B cell (primary cell): ENCODE measurements at regions not wholly inside any gene's neighbourhood (a gene's known extent, or its start where the extent isn't known, plus 50 kb on each side); places are given as distances from the start of the nearest gene placed in this dataset.

ENCODE experiments used
- ATAC-seq: fragments of 200-7000 bp; cut with Tn5 transposase; one replicate; pipeline ENCODE4 v1.10.0; 2021; ENCODE audit warnings: low read depth, mild to moderate bottlenecking, moderate number of reproducible peaks, moderate library complexity
- CTCF ChIA-PET: fragments of 350-600 bp; sonication (Branson Sonifier 250); formaldehyde crosslinking; loops from one replicate; lab custom pipeline; 2021; ENCODE audit warnings: antibody characterized with exemption, inconsistent platforms; lab: Charles Lee
- POLR2A ChIA-PET: fragments of 350-600 bp; sonication (Branson Sonifier 250); formaldehyde crosslinking; loops from one replicate; lab custom pipeline; 2021; ENCODE audit warnings: antibody characterized with exemption; lab: Charles Lee
- DNase-seq: peaks from one replicate; pipeline ENCODE4 v3.0.0; 2013
- H2AFZ ChIP-seq: 2 replicates; pipeline ENCODE4 v1.6.1; 2012; ENCODE audit warnings: mild to moderate bottlenecking, low read depth, low read length; ENCODE audit not compliant: insufficient read depth, poor library complexity, severe bottlenecking
- H3K27ac ChIP-seq, 2 donors: 1 replicate in 1 of 2; 2 replicates in 1 of 2; pipeline ENCODE4 v1.5.1; 2012 to 2013; ENCODE audit warnings: low read length in 2 of 2, mild to moderate bottlenecking in 2 of 2, moderate library complexity in 1 of 2
- H3K27me3 ChIP-seq, 4 experiments: fragments of 200-600 bp in 1 of 4; sonication (generic) in 1 of 4; replicated peaks in 1 of 4; 1 replicate in 2 of 4; 2 replicates in 2 of 4; pipeline versions ENCODE4 v1.6.1 to v1.7.0; 2013 to 2016; ENCODE audit warnings: low read length in 3 of 4, mild to moderate bottlenecking in 2 of 4, mixed read lengths in 1 of 4, moderate library complexity in 1 of 4; ENCODE audit not compliant: insufficient read depth in 4 of 4, control insufficient read depth in 3 of 4; ENCODE audit errors: control extremely low read depth in 1 of 4
- H3K36me3 ChIP-seq, 2 experiments: replicated peaks in 1 of 2; 1 replicate in 1 of 2; 2 replicates in 1 of 2; pipeline versions ENCODE4 v1.6.1 to v1.7.1; 2013; ENCODE audit warnings: low read length in 1 of 2; ENCODE audit not compliant: insufficient read depth in 2 of 2, control insufficient read depth in 1 of 2; ENCODE audit errors: control extremely low read depth in 1 of 2, extremely low read depth in 1 of 2
- H3K4me1 ChIP-seq, 2 donors: fragments of 200-600 bp in 1 of 2; sonication (generic) in 1 of 2; 1 replicate in 1 of 2; 2 replicates in 1 of 2; pipeline versions ENCODE4 v1.5.1 to v1.6.1; 2013 to 2017; ENCODE audit warnings: low read length in 2 of 2; ENCODE audit not compliant: control insufficient read depth in 2 of 2, insufficient read depth in 2 of 2
- H3K4me2 ChIP-seq: replicated peaks from 2 replicates; pipeline ENCODE3; 2012; ENCODE audit warnings: mild to moderate bottlenecking, low read depth, low read length; ENCODE audit not compliant: poor library complexity, severe bottlenecking
- H3K4me3 ChIP-seq, 5 experiments: fragments of 200-600 bp in 1 of 5; sonication (generic) in 1 of 5; 1 replicate in 3 of 5; 2 replicates in 2 of 5; pipeline versions ENCODE4 v1.5.1 to v1.7.0; 2011 to 2016; ENCODE audit warnings: low read length in 4 of 5, mild to moderate bottlenecking in 4 of 5, low read depth in 2 of 5, control low read depth in 1 of 5, moderate library complexity in 1 of 5; ENCODE audit not compliant: insufficient read depth in 1 of 5; ENCODE audit errors: control extremely low read depth in 1 of 5, extremely low read depth in 1 of 5
- H3K79me2 ChIP-seq: fragments of 200-600 bp; sonication (generic); one replicate; pipeline ENCODE4 v1.6.0; 2016; ENCODE audit warnings: low read length; ENCODE audit not compliant: control insufficient read depth, insufficient read depth
- H3K9ac ChIP-seq: fragments of 200-600 bp; sonication (generic); 2 replicates; pipeline ENCODE4 v1.6.1; 2017; ENCODE audit warnings: mild to moderate bottlenecking, low read length, moderate library complexity
- H3K9me3 ChIP-seq, 3 donors: one replicate each; pipeline versions ENCODE4 v1.6.1 to v1.7.1; 2013; ENCODE audit warnings: low read length in 2 of 3; ENCODE audit not compliant: control insufficient read depth in 2 of 3, insufficient read depth in 1 of 3; ENCODE audit errors: control extremely low read depth in 1 of 3
- H4K20me1 ChIP-seq: 2 replicates; pipeline ENCODE4 v1.6.0; 2012; ENCODE audit warnings: mild to moderate bottlenecking, low read length; ENCODE audit not compliant: insufficient read depth, control insufficient read depth, poor library complexity, severe bottlenecking
- H3K27ac Mint-ChIP-seq: one replicate; pipeline ENCODE4 v1.8.0; 2021; ENCODE audit warnings: mixed read lengths
- H3K27me3 Mint-ChIP-seq: one replicate; pipeline ENCODE4 v1.8.0; 2021; ENCODE audit warnings: mixed read lengths
- H3K4me1 Mint-ChIP-seq: one replicate; pipeline ENCODE4 v1.8.0; 2021; ENCODE audit warnings: mixed read lengths
- H3K4me3 Mint-ChIP-seq: one replicate; pipeline ENCODE4 v1.8.0; 2021; ENCODE audit warnings: mixed read lengths
- H3K9me3 Mint-ChIP-seq: one replicate; pipeline ENCODE4 v1.8.0; 2022; ENCODE audit warnings: mixed read lengths; ENCODE audit not compliant: insufficient read depth
- CTCF ChIP-seq: fragments of 200-600 bp; IDR thresholded peaks from one replicate; pipeline ENCODE4 v1.8.0; 2022; ENCODE audit warnings: antibody characterized with exemption, mild to moderate bottlenecking
- EZH2 ChIP-seq: IDR thresholded peaks from 2 replicates; pipeline ENCODE4 v1.6.1; 2012; ENCODE audit warnings: borderline replicate concordance, low read depth, mild to moderate bottlenecking, moderate library complexity, low read length; ENCODE audit not compliant: insufficient read depth, poor library complexity, severe bottlenecking
- WGBS: methylation state at CpG from one replicate; pipeline ENCODE4 v1.1.5; 2013; ENCODE audit warnings: missing lambda C conversion rate; ENCODE audit not compliant: insufficient coverage; 5-methylcytosine and 5-hydroxymethylcytosine counted together
- intact Hi-C: fragments of 100-400 bp; cut with micrococcal nuclease; formaldehyde crosslinking; loops from one replicate; pipeline ENCODE4 v1.10.0; 2022

GRCh38 chr4:141513866-141514265, 122.5 kb upstream of the IL15 start:
- no peaks in the 10 kb centered on the region for H3K4me1 Mint-ChIP-seq
- no peaks in the 10 kb centered on the region for H3K36me3 ChIP-seq
- no peak overlapping the region for H3K27ac ChIP-seq
- H3K4me3 Mint-ChIP-seq = no peak overlapping the region
- TF ChIP-seq EZH2 (no peak), CTCF (no peak)
- ChIA-PET CTCF (no interaction called here), POLR2A (no interaction called here)
- ATAC-seq (no peak), DNase-seq (no peak)
- H3K27me3 Mint-ChIP-seq = no peaks in the 10 kb centered on the region
- H3K27me3 ChIP-seq = no peaks in the 10 kb centered on the region
- no peak overlapping the region for H3K4me2 ChIP-seq
- H3K4me1 ChIP-seq = no peaks in the 10 kb centered on the region
- intact Hi-C loops = no loop called here
- no peak overlapping the region for H2AFZ ChIP-seq
- no peaks in the 10 kb centered on the region for H3K9me3 ChIP-seq
- no peak overlapping the region for H3K27ac Mint-ChIP-seq
- H4K20me1 ChIP-seq = no peaks in the 10 kb centered on the region
- no peak overlapping the region for H3K4me3 ChIP-seq
- no peak overlapping the region for H3K9ac ChIP-seq
- WGBS = no CpG with 5 or more reads among the region's 1 CpG
- no peaks in the 10 kb centered on the region for H3K79me2 ChIP-seq
- no peaks in the 10 kb centered on the region for H3K9me3 Mint-ChIP-seq

- no peaks in the 10 kb centered on the region for H3K9me3 Mint-ChIP-seq
- TF ChIP-seq EZH2 (no peak), CTCF (no peak)
Observed at GRCh38 chr4:141518222-141518621, 118.2 kb upstream of the IL15 start.

More at GRCh38 chr4:141518222-141518621, 118.2 kb upstream of the IL15 start:
- POLR2A ChIA-PET = no interaction called here
- Histone ChIP-seq H3K27me3 (no peaks in the 10 kb centered on the region), H3K27ac (no peak overlapping the region), H3K9ac (no peak overlapping the region), H3K4me3 (no peak overlapping the region), H4K20me1 (no peaks in the 10 kb centered on the region), H3K79me2 (no peaks in the 10 kb centered on the region), H2AFZ (no peak overlapping the region), H3K9me3 (no peaks in the 10 kb centered on the region), H3K4me1 (no peaks in the 10 kb centered on the region), H3K36me3 (no peaks in the 10 kb centered on the region), H3K4me2 (no peak overlapping the region)
- DNase-seq = no peak
- Mint-ChIP-seq H3K27ac (no peak overlapping the region), H3K27me3 (no peaks in the 10 kb centered on the region), H3K4me1 (no peaks in the 10 kb centered on the region), H3K4me3 (no peak overlapping the region)
- no peak for ATAC-seq
- intact Hi-C loops = no loop called here
- CTCF ChIA-PET = no interaction called here
